Stomach (tissue), 8 donors: ENCODE measurements at regions not wholly inside any gene's neighbourhood (a gene's known extent, or its start where the extent isn't known, plus 50 kb on each side); places are given as distances from the start of the nearest gene placed in this dataset.

Source experiments
- DNase-seq, 2 donors: peaks; one replicate each; pipeline versions ENCODE4 v3.0.0 to v3.0.0-alpha.2; 2013 to 2019
- H3K27ac ChIP-seq, 5 donors: fragments of 200-600 bp in 4 of 5; sonication (generic) in 4 of 5; one replicate each; pipeline ENCODE4 v1.5.1; 2013 to 2019; ENCODE audit warnings: mild to moderate bottlenecking in 1 of 5, moderate library complexity in 1 of 5
- H3K27me3 ChIP-seq, 3 donors: fragments of 200-600 bp; sonication (generic); one replicate each; pipeline ENCODE4 v1.5.1; 2017 to 2019; ENCODE audit warnings: mixed run types in 1 of 3
- H3K36me3 ChIP-seq, 4 donors: fragments of 200-600 bp; sonication (generic); 1 replicate in 3 of 4; 2 replicates in 1 of 4; pipeline ENCODE4 v1.5.1; 2016 to 2019
- H3K4me1 ChIP-seq, 4 donors: fragments of 200-600 bp; sonication (generic); one replicate each; pipeline ENCODE4 v1.5.1; 2016 to 2019
- H3K4me3 ChIP-seq, 4 donors: fragments of 200-600 bp; sonication (generic) in 3 of 4; one replicate each; pipeline ENCODE4 v1.5.1; 2016 to 2019; ENCODE audit warnings: mild to moderate bottlenecking in 1 of 4
- H3K9me3 ChIP-seq, 4 donors: fragments of 200-600 bp; sonication (generic); one replicate each; pipeline ENCODE4 v1.5.1; 2016 to 2019
- CTCF ChIP-seq, 7 experiments: fragments of 450-650 bp in 4 of 7; fragments of 200-600 bp in 3 of 7; sonication (generic) in 3 of 7; IDR thresholded peaks; one replicate each; pipeline ENCODE4 v1.5.1; 2016 to 2019; ENCODE audit warnings: antibody characterized with exemption in 7 of 7, control low read depth in 2 of 7, mild to moderate bottlenecking in 1 of 7
- EP300 ChIP-seq: sonication (generic); formaldehyde crosslinking; IDR thresholded peaks from one replicate; pipeline ENCODE4 v1.6.1; 2017; ENCODE audit warnings: antibody characterized with exemption
- POLR2A ChIP-seq, 4 donors: fragments of 450-650 bp; IDR thresholded peaks; one replicate each; pipeline ENCODE4 v1.6.1; 2016; ENCODE audit warnings: antibody characterized with exemption in 4 of 4, control low read depth in 2 of 4, mild to moderate bottlenecking in 1 of 4, moderate library complexity in 1 of 4
- POLR2AphosphoS5 ChIP-seq, 3 donors: sonication (generic); formaldehyde crosslinking; IDR thresholded peaks; one replicate each; pipeline ENCODE4 v1.6.1; 2016; ENCODE audit warnings: antibody characterized with exemption in 3 of 3
- WGBS, 5 donors: extraction: QIAGEN DNeasy Blood & Tissue Kit in 3 of 5; methylation state at CpG; one replicate each; pipeline versions ENCODE4 v1.1.5 to v1.1.7; 2013 to 2018; 5-methylcytosine and 5-hydroxymethylcytosine counted together
- intact Hi-C: fragments of 100-400 bp; cut with DNase I; formaldehyde crosslinking; loops from one replicate; pipeline ENCODE4 v1.15.1; 2023; ENCODE audit warnings: low total_unique reads
- donor health status: healthy with polysubstance abuse.
- donor health status: Bipolar disorder and iron deficiency.
- donor health status: healthy.

DNA sequence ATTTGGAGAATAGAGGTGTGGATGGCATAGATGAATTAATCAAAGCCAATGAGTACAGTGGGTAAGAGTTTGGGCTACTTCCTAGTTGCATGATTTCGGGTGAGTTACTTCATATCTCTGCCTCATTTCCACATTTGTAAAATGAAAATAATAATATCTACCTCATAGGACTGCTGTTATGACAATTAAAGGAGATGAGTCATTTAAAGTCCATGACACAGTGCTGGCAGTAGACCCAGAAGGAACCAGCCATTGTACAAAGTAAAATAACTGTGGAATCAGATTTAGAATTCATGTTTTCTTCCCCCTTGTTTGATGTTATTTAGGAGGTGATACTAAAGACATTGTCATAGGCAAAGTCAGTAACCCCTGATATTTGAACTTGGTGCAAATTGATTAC lies 139.5 kb upstream of the SLC27A6 start:
- H3K36me3 ChIP-seq = no peaks in the 10 kb centered on the region
- no peaks in the 10 kb centered on the region for H3K9me3 ChIP-seq
- no peak for TF ChIP-seq POLR2AphosphoS5 (IDR thresholded peaks at IDR 0.05)
- no peak for TF ChIP-seq POLR2A (IDR thresholded peaks at IDR 0.05)
- no peak for TF ChIP-seq EP300
- TF ChIP-seq CTCF (IDR thresholded peaks at IDR 0.05) = no peak
- 59 to 78% (median 72%) methylated on average over 1 of the region's 1 CpG for WGBS, 5 donors
- H3K4me3 ChIP-seq = no peak overlapping the region
- intact Hi-C loops = no loop called here
- no peak for DNase-seq
- H3K27ac ChIP-seq = no peak overlapping the region
- H3K4me1 ChIP-seq = no peaks in the 10 kb centered on the region
- H3K27me3 ChIP-seq = no peaks in the 10 kb centered on the region

- no peak for DNase-seq
- no peaks in the 10 kb centered on the region for H3K4me1 ChIP-seq
- H3K27me3 ChIP-seq = no peaks in the 10 kb centered on the region
- H3K4me3 ChIP-seq = no peak overlapping the region
- H3K36me3 ChIP-seq = no peaks in the 10 kb centered on the region
- H3K9me3 ChIP-seq = no peaks in the 10 kb centered on the region
- intact Hi-C loops = no loop called here
- no peak for TF ChIP-seq EP300
- no peak for TF ChIP-seq CTCF (IDR thresholded peaks at IDR 0.05)
- no peak for TF ChIP-seq POLR2A (IDR thresholded peaks at IDR 0.05)
- TF ChIP-seq POLR2AphosphoS5 (IDR thresholded peaks at IDR 0.05) = no peak
- WGBS, 5 donors = 75 to 97% (median 92%) methylated on average over 1 of the region's 1 CpG
- H3K27ac ChIP-seq = no peak overlapping the region
Measured at GRCh38 chr5:128826275-128826674, 139.0 kb upstream of the SLC27A6 start.

DNA sequence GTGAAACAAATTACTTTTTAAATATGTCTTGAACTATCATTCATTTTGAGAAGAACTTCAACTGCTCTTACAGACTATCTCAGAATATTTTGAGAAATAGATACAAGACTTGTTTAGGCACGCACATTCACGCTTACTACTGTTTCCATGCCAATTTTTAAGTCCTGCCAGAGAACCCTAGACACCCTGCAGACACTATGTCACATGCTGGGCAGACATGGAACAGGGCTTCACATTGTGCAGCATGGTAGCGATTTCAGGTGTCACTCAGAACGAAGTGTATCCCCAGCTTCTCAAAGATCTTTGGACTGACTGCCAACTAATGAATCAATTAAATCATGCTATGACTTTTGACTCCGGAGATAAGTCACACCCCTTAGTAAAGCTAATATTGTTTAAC lies 128.7 kb upstream of the SLC27A6 start:
- TF ChIP-seq EP300 (no peak), CTCF (IDR thresholded peaks at IDR 0.05) (no peak), POLR2A (IDR thresholded peaks at IDR 0.05) (no peak), POLR2AphosphoS5 (IDR thresholded peaks at IDR 0.05) (no peak)
- intact Hi-C loops = no loop called here
- Histone ChIP-seq H3K36me3 (no peaks in the 10 kb centered on the region), H3K4me1 (no peaks in the 10 kb centered on the region), H3K27ac (no peak overlapping the region), H3K27me3 (no peaks in the 10 kb centered on the region), H3K9me3 (no peaks in the 10 kb centered on the region), H3K4me3 (no peak overlapping the region)
- no peak for DNase-seq
- WGBS, 5 donors = 67 to 77% (median 71%) methylated on average over 5 of the region's 5 CpGs

DNA sequence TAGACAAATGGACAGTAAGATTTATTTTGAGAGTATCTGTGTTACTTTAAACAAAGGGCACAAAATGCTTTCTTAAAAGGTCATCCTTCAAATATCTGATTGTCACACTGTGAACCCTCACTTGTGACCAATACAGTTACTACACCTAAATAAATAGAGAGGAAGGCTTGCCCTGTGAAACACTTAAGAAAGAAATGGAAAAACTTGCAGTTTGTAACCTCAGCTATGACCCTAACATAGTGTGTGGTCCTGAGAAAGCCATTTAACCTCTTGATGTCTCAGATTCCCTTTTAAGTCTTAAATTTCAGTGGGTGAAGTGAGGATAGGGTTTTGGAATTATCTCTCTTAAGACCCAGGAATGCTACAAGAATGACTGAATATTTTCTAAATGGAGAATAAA lies 126.7 kb upstream of the SLC27A6 start:
- no peak for TF ChIP-seq POLR2AphosphoS5 (IDR thresholded peaks at IDR 0.05)
- TF ChIP-seq CTCF (IDR thresholded peaks at IDR 0.05) = no peak
- no peak for TF ChIP-seq EP300
- no peak for TF ChIP-seq POLR2A (IDR thresholded peaks at IDR 0.05)
- no peaks in the 10 kb centered on the region for H3K27me3 ChIP-seq
- intact Hi-C loops = no loop called here
- no peak for DNase-seq
- H3K36me3 ChIP-seq = no peaks in the 10 kb centered on the region
- no peak overlapping the region for H3K4me3 ChIP-seq
- H3K27ac ChIP-seq = no peak overlapping the region
- H3K4me1 ChIP-seq = no peaks in the 10 kb centered on the region
- H3K9me3 ChIP-seq = no peaks in the 10 kb centered on the region

- Histone ChIP-seq H3K4me1 (no peaks in the 10 kb centered on the region), H3K9me3 (no peaks in the 10 kb centered on the region), H3K4me3 (no peak overlapping the region), H3K27ac (no peak overlapping the region), H3K36me3 (no peaks in the 10 kb centered on the region), H3K27me3 (no peaks in the 10 kb centered on the region)
- DNase-seq = no peak
- TF ChIP-seq POLR2AphosphoS5 (IDR thresholded peaks at IDR 0.05) = no peak
- no peak for TF ChIP-seq POLR2A (IDR thresholded peaks at IDR 0.05)
- no peak for TF ChIP-seq EP300
- TF ChIP-seq CTCF (IDR thresholded peaks at IDR 0.05) = no peak
- intact Hi-C loops = loop anchor here (10.0 kb wide), 2 partner anchors 177 to 627 kb away; no protein-coding TSS in a partner anchor
Measured at GRCh38 chr5:128842241-128842640, 123.0 kb upstream of the SLC27A6 start.
